ENCODE measurements at regions not wholly inside any gene's neighbourhood (a gene's known extent, or its start where the extent isn't known, plus 50 kb on each side); places are given as distances from the start of the nearest gene placed in this dataset.

GRCh38 chr12:107337346-107338095 is 244.2 kb upstream of the CRY1 start:
- H3K4me1 ChIP-seq (ENCODE audit: insufficient read depth) = no peaks in the 10 kb centered on the region
- no peaks in the 10 kb centered on the region for H3K9me3 ChIP-seq (ENCODE audit: low read depth)
- no peak overlapping the region for H2AFZ ChIP-seq
- no peaks in the 10 kb centered on the region for H3K9me2 ChIP-seq (replicated peaks; ENCODE audit: insufficient read depth)
- H3K36me3 ChIP-seq (replicated peaks; ENCODE audit: insufficient read depth, low read depth) = no peaks in the 10 kb centered on the region
- H3K27ac ChIP-seq = no peak overlapping the region
- no peaks in the 10 kb centered on the region for H4K20me1 ChIP-seq (ENCODE audit: insufficient read depth, poor library complexity, severe bottlenecking)
- no peak overlapping the region for H3K4me2 ChIP-seq
- H3K79me2 ChIP-seq = no peaks in the 10 kb centered on the region
- TF ChIP-seq EZH2 (IDR thresholded peaks at IDR 0.05; ENCODE audit: borderline replicate concordance) (no peak), EZH2phosphoT487 (IDR thresholded peaks at IDR 0.05; ENCODE audit: low read depth, severe bottlenecking, unreplicated experiment) (no peak), CTCF (IDR thresholded peaks at IDR 0.05; ENCODE audit: poor library complexity) (no peak)
- no peak for DNase-seq (ENCODE audit: low spot score)
- H3K4me3 ChIP-seq = no peak overlapping the region
- H3K27me3 ChIP-seq = peaks cover 8% of the 10 kb centered on the region
- 93% methylated on average over 9 of the region's 9 CpGs for WGBS (ENCODE audit: low lambda C conversion rate, missing lambda C conversion rate)

- no peaks in the 10 kb centered on the region for H3K9me2 ChIP-seq (replicated peaks; ENCODE audit: insufficient read depth)
- TF ChIP-seq EZH2phosphoT487 (IDR thresholded peaks at IDR 0.05; ENCODE audit: low read depth, severe bottlenecking, unreplicated experiment) (no peak), CTCF (IDR thresholded peaks at IDR 0.05; ENCODE audit: poor library complexity) (no peak)
- H3K4me3 ChIP-seq = no peak overlapping the region
- no peak overlapping the region for H2AFZ ChIP-seq
- H3K27ac ChIP-seq = no peak overlapping the region
- no peaks in the 10 kb centered on the region for H3K36me3 ChIP-seq (replicated peaks; ENCODE audit: insufficient read depth, low read depth)
- H4K20me1 ChIP-seq (ENCODE audit: insufficient read depth, poor library complexity, severe bottlenecking) = no peaks in the 10 kb centered on the region
- peaks cover 8% of the 10 kb centered on the region for H3K27me3 ChIP-seq
- H3K4me2 ChIP-seq = no peak overlapping the region
- no peaks in the 10 kb centered on the region for H3K4me1 ChIP-seq (ENCODE audit: insufficient read depth)
- H3K9me3 ChIP-seq (ENCODE audit: low read depth) = no peaks in the 10 kb centered on the region
- no peaks in the 10 kb centered on the region for H3K79me2 ChIP-seq
- DNase-seq (ENCODE audit: low spot score) = no peak
- WGBS (ENCODE audit: low lambda C conversion rate, missing lambda C conversion rate) = 81% methylated on average over 4 of the region's 4 CpGs
Observed at GRCh38 chr12:107339487-107339886, 246.1 kb upstream of the CRY1 start.

- Histone ChIP-seq H3K4me3 (no peak overlapping the region), H2AFZ (no peak overlapping the region), H3K36me3 (replicated peaks; ENCODE audit: insufficient read depth, low read depth) (no peaks in the 10 kb centered on the region), H3K4me1 (ENCODE audit: insufficient read depth) (no peaks in the 10 kb centered on the region), H3K27ac (no peak overlapping the region), H3K9me3 (ENCODE audit: low read depth) (no peaks in the 10 kb centered on the region), H3K4me2 (no peak overlapping the region), H3K9me2 (replicated peaks; ENCODE audit: insufficient read depth) (no peaks in the 10 kb centered on the region), H3K27me3 (peaks cover 8% of the 10 kb centered on the region), H3K79me2 (no peaks in the 10 kb centered on the region), H4K20me1 (ENCODE audit: insufficient read depth, poor library complexity, severe bottlenecking) (no peaks in the 10 kb centered on the region)
- no peak for TF ChIP-seq CTCF (IDR thresholded peaks at IDR 0.05; ENCODE audit: poor library complexity)
- TF ChIP-seq EZH2phosphoT487 (IDR thresholded peaks at IDR 0.05; ENCODE audit: low read depth, severe bottlenecking, unreplicated experiment) = no peak
- no peak for TF ChIP-seq EZH2 (IDR thresholded peaks at IDR 0.05; ENCODE audit: borderline replicate concordance)
- WGBS (ENCODE audit: low lambda C conversion rate, missing lambda C conversion rate) = 84% methylated on average over 2 of the region's 2 CpGs
- DNase-seq (ENCODE audit: low spot score) = no peak
Observed at GRCh38 chr12:107339932-107340331, 246.6 kb upstream of the CRY1 start.
